ENCODE measurements at regions not wholly inside any gene's neighbourhood (a gene's known extent, or its start where the extent isn't known, plus 50 kb on each side); places are given as distances from the start of the nearest gene placed in this dataset.
A peak's percentile ranks its signal among the peaks of the same experiment; 100 is the strongest.
"Not testable (repeated sequence)": the region's sequence is repeated elsewhere in the genome, so short reads cannot be mapped to it uniquely, and the experiment has no call there.

GRCh38 chr10:63930584-63930983 is 409.4 kb downstream of the REEP3 start:
- no peak for DNase-seq

GRCh38 chr10:63935705-63936104 is 414.5 kb downstream of the REEP3 start:
- no peak for DNase-seq

- no peak for DNase-seq
These were observed 419.2 kb downstream of the REEP3 start for GRCh38 chr10:63940277-63940922.

GRCh38 chr10:63964406-63964805 is 443.2 kb downstream of the REEP3 start:
- no peak for DNase-seq

- no peak for DNase-seq
These were observed 444.6 kb downstream of the REEP3 start for GRCh38 chr10:63965846-63966245.

GRCh38 chr10:63972949-63973827 is 452.0 kb downstream of the REEP3 start:
- no peak for DNase-seq

- DNase-seq = no peak
These were observed 455.3 kb downstream of the REEP3 start for GRCh38 chr10:63976538-63976937.

- DNase-seq = peak; percentile 5
These were observed 456.2 kb downstream of the REEP3 start for GRCh38 chr10:63977329-63977923.

GRCh38 chr10:63980870-63981269 is 459.7 kb downstream of the REEP3 start:
- DNase-seq = not testable (repeated sequence)

GRCh38 chr10:63984061-63984460 is 462.9 kb downstream of the REEP3 start:
- not testable (repeated sequence) for DNase-seq

- no peak for DNase-seq
These were observed 465.3 kb downstream of the REEP3 start for GRCh38 chr10:63986536-63986935.

- DNase-seq = no peak
These were observed 466.0 kb downstream of the REEP3 start for GRCh38 chr10:63987212-63987611.

- DNase-seq = no peak
These were observed 473.2 kb downstream of the REEP3 start for GRCh38 chr10:63994371-63994770.

- DNase-seq = no peak
These were observed 486.0 kb downstream of the REEP3 start for GRCh38 chr10:64007157-64007556.

- DNase-seq = no peak
These were observed 489.5 kb downstream of the REEP3 start for GRCh38 chr10:64010711-64011110.

- DNase-seq = peak; percentile 40
These were observed 490.9 kb downstream of the REEP3 start for GRCh38 chr10:64011912-64012714.

- DNase-seq = no peak
These were observed 493.1 kb downstream of the REEP3 start for GRCh38 chr10:64014281-64014680.

- DNase-seq = no peak
These were observed 502.8 kb downstream of the REEP3 start for GRCh38 chr10:64023926-64024470.

- DNase-seq = no peak
These were observed 512.5 kb downstream of the REEP3 start for GRCh38 chr10:64033711-64034110.

GRCh38 chr10:64036321-64036930 is 515.2 kb downstream of the REEP3 start:
- DNase-seq = no peak

- no peak for DNase-seq
These were observed 516.0 kb downstream of the REEP3 start for GRCh38 chr10:64037071-64037661.

- no peak for DNase-seq
These were observed 516.9 kb downstream of the REEP3 start for GRCh38 chr10:64038107-64038506.
